ENCODE measurements at regions not wholly inside any gene's neighbourhood (a gene's known extent, or its start where the extent isn't known, plus 50 kb on each side); places are given as distances from the start of the nearest gene placed in this dataset.

DNA sequence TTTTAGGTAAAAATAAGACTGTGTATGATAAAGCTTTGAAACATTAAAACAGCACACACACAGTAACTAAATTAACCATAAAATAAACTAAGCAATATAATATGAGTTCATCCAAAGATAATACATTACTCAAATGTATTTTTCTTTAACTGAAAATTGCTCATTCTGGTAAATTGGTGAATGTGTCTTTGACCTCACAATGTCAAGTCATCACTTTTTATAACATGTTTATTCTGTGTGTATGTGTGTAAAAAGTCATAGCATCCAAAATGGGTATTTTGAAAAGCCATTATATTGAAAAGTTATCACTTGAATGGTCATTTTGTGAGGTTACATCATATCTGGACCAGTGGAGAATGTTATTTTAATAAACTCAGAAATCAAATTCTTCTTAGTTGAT is 724.6 kb downstream of the ADGRL2 start:
- no peak for DNase-seq

DNA sequence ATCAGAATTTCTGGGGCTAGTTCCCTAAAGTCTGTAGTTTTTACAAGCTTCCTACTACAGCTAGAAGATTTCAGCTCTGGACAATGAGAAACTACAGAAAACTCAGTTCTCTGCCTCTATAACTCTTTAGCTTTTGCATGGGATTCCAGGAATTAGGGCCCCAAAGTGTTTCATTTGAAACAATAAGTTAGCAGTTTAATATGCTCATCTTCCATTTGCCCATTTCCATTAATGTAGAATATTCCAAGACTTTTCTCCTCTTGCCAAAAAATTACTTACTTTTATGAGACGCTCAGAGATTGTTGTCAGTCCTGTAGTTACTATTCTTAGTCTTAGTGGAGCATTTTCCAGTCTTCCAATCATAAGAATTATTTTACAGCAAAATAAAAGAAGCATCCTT is 719.9 kb downstream of the ADGRL2 start:
- DNase-seq, result no peak

DNA sequence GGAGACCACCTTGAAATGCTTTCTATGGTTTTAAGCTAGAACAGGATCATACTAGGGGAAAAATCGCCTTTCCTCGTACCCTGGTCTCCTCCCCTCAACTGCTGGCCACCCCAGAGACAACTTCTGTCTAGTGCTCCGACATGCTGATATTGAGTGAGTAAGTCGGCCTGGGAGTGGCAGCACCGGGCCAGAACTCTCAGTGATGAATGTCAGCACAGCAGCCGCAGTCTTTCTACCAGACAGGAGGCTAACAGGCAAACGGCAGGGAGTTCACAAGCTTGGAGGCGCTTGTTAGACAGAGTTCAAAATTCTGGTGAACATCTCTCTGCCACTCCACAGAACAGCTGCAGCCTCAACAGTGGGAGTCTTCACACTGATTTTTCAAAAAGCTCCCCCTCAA is 716.9 kb downstream of the ADGRL2 start:
- DNase-seq, result no peak

DNA sequence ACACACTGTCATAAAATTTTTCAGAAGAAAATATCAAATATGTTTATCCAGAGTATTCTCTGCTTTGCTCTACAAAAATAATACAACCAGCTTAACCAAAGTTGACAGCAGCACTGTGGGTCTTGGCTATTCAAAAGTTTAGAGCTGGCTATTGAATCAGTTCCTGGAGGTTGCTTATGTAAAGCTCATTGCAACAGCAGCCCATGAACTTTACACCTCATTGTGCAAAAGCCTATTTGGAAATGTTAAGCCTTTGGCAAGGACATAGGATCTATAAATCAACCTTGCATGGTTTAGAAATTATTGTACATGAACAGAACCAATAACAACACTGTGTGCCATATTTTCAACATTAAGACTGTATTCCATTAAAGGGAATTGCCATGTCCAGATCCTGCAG is 714.9 kb downstream of the ADGRL2 start:
- no peak for DNase-seq

DNA sequence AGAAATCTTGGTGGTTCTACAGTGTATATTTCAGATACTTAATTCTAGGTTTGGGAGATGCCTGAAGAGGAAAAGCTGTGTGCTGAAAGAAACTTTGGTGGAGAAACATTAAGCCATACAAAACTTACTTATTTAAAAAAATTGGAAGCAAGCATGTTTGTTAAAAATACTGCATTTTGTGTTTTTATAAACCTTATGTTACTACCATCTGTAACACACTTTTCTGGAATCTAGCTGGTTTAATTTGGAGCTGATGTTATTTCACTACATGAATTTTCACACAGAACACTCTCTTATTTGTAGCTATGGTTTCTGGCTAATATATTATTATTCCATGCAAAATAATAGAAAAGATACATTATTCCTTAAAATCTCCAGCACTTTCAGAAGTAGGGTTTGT is 710.7 kb downstream of the ADGRL2 start:
- DNase-seq, result no peak

DNA sequence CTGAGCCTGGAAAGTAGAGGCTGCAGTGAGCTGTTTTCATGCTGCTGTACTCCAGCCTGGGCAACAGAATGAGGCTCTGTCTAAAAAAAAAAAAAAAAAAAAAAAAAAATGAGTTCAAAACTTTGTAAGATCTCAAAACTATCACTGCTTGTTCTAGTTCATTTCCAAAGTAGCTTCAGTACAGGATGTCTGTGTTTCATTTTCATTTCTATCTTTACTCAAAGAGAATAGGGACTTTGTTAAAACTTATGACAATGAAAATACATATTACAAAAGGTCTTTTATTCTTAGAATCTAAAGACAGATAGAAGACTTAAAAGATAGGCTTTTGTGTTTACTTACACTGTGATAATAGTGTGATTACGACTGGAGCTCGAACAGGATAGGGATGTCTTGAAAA is 709.7 kb downstream of the ADGRL2 start:
- DNase-seq, result no peak

DNA sequence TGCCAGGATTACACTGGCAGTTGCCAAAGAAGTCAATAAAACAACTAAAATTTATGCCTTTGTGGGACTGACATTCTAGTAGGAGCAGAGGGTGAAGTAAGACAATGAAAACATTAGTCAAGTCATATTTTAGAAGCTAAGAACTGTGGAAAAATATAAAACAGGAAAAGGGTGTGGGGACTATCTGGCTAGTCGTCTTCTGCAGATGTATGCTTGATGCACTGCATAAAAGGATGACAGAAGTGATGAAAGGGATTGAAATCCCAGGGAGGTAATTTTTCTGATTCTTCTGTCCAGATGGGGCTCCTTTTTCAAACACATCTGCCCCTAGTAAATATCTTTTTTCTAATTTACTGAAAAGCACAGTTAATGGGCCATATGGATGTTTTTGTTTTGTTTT is 706.3 kb downstream of the ADGRL2 start:
- no peak for DNase-seq

DNA sequence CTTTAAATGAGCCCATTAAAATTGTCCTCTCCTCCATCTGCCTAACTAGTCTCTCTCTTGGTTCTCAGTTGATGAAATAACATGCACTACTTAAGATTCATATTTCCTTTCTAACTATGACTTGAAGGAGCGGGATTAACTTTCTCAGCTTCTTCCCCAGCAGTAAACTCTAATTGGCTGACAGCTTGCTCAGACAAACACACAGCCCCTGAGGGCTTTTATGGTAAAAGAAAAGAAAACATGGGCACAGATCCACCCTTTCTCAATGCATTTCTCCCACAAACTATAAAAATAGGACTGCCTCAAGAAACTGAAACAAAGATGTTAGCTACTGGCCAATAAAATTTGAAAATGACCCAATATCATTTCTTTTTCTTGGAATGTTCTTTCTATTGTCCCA is 703.1 kb downstream of the ADGRL2 start:
- no peak for DNase-seq

DNA sequence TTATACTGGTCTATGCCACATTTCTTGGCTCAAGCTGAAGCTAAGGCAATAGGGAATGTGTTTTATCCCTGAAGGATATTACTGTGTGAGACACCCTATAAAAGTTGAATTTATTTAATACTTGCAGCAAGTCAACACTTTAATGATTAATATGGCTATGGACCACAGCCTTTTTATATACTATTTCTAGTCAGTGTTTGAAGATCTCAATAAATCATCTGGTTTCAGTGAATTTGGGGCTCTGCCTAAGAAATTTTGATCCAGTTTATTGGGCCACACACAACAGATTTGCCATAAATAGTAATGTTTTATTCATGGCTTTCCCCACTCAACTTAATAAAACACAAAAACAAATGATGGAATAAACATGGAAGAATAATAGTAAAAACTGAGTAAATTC is 698.3 kb downstream of the ADGRL2 start:
- DNase-seq, result no peak

DNA sequence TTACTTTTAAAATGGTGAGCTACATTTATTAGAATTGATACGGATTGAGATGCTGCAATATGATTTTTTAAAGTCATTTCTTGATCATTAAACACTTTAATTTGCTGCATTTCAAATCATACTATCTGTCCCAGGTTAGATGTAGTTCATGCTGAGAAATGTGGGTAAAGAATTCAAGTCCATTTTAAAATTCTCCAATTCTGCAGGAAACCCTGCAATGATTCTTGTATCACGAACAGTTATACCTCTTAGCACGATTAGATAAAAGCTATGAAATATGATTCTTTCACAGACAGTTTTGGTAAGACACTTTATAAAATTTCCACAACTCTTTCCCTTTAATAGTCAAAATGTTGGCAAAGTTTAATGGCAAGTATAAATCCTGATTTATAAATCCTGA is 693.4 kb downstream of the ADGRL2 start:
- DNase-seq, result no peak

DNA sequence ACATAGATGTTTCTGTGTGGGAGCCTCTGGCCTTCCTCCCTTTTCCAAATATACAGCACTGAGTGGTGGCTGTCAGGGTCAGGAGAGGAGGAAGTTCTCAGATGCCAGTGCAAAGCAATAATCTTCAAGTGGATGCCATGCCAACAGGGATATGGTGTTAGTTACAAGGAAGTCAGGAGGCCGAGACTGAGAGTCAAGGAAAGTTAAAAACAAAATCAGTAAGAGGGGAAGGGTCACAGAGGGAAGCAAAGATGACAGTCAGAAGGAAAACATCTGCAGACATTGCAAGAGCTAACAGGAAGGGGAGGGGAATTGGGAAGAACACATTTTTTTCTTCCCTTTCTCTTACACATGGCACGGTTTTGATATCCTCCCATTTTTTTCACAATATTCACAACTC is 691.4 kb downstream of the ADGRL2 start:
- DNase-seq, result no peak

DNA sequence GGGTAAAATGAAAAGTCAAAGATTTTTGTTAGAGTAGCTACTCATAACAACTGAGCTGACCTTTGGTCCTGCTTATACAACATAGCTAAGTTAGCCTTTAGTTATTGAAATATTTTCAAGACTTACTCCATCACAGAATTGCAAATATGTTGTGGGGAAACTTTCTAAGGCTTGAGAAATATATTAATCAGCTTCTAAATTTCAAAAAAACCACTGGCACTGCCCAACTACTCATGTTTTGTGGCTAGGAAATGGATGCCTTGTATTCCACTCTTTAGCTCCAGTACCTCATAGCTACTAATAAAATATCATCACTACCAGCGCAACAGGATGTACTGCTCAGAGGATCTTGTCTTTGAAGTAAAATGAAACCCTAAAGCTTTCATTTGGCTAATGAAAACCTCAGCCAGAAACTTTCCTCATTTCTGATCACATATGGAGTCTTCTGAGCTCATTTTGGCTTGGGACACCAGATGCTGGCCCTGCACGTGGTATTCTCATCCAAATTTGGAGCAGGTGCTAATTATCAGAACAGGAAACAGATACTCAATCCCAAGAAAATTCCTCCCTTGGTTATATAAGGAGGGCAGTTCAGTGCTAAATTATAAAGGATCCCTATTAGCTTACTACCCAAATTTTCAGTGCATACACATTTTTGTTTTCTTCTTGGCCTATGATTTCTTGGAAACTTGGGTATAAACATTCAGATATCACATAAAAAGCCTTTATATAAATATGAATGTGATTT is 690.7 kb downstream of the ADGRL2 start:
- DNase-seq, result no peak

DNA sequence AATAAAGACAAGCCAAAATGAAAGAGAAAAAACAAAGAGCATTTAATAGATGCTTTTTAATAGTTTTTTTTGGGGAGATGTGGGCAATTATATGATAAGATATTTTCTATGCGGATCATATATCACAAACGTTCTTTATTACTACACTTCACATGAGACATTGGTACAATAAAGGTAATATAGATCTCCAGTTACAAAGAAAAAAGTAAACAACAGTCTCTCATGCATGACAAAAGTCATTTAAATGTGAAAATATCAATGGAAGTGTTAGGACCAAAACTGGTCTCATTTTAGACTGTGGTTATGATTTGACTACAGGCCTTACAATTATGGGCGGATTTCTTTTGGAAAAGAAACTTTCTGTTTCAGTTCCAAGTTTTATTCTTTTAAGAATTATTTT is 687.0 kb downstream of the ADGRL2 start:
- DNase-seq, result no peak

DNA sequence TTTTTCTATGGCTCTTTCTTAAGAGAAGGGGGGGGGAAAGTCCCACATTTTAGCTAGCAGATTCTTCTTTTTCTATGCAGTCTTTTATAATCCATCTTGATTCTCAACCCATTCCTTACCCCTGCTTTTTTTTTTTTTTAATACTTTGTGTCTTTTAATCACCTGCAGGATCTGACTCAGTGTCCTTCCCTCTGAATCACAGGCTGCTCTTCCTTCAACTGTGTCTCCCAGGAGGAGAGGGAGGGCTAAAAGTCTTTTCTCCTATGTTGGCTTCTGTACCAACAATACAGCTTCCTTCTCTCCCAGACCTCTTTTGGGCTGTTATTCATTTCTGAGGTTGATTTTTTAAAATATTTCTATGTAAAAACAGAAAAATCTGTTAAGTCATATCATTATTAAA is 686.2 kb downstream of the ADGRL2 start:
- no peak for DNase-seq

DNA sequence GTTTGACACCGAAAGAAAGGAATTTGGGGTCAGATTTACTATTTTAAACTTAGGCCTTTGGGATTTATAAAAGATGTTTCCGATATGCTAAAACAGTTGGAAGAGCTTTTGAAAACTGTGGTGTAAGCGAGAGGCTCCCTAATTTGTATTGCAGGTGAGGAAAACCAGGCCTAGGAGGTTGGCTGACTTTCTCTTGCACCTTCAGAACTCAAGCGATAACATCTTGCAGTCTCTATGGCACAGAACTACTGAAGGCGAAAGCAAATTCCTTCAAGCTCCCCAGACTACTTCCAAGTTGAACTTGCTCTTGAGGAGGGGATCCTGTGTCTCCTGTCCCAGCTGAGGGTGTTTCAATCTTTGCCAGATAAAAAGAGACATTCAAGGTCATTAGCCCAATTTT is 685.7 kb downstream of the ADGRL2 start:
- no peak for DNase-seq

DNA sequence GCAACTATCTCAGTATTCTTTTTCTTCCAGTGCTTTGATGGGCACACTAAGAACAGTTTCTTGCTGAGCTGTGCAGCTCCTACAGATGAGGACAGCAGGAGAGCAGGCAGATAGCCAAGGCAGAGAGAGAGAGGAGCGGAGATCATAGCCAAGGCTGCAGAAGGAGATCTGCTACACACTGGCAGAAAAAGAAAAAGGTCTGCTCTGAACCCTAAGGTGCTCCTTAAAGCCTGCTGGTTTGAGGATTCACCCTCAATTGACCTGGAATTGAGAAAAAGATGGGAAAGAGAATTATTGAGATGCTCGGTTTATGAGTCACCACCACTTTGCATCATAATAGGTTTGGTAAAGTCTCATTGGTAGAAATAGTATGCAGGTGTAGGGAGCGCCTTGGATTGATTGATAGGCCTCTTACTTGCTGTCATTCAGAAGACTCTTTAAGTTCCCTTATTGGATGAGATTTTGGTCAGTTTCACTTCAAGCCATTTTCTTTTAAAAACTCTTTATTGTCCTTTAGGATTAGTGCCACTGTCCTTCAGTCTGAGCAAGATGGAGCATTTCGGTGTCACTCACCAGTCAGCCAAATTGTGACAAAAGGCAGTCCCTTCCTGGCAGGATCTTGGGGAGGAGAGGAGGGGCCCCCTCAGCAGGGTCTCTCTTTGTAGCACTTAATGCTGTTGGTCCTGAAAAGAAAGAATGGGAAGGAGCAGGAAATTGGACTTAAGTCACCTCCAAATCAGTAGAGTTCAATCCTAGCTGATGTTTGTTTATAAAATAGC is 685.0 kb downstream of the ADGRL2 start:
- no peak for DNase-seq

DNA sequence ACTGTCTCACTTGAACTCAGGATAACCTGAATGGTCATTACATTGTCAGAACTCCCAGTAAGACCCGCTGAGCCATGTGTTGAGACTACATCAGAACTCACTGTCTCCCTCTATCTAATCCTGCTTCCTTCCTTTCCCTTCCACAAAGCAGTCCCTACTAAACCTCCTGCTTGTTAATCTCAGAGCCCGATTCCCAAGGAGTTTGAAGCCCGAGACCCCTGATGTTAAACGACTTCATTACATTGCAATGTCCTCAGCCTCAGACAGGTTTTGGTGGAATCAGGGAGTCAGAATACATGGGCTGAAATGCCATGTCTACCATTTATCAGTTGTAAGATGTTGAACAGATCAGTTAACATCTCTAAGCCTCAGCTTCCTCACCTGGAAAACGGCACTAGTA is 682.4 kb downstream of the ADGRL2 start:
- no peak for DNase-seq

DNA sequence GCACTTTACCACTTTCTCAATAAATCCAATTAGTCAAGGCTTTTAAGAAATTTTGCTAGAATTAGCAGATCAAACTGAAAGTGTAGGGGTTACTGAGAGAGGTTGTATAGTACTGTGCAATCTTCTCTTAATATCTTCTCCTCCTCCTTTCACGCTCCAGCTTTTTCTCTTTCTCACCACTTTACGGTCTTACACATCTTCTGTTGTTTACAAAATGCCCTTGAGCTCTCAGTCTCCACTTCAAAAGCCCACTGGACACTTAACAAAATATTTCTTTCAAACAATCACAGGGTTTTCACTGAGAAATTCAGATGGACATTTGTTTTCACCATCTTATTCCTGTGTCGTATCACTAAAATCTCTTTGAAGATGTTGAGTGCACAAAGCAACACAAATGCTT is 678.2 kb downstream of the ADGRL2 start:
- DNase-seq, result no peak

DNA sequence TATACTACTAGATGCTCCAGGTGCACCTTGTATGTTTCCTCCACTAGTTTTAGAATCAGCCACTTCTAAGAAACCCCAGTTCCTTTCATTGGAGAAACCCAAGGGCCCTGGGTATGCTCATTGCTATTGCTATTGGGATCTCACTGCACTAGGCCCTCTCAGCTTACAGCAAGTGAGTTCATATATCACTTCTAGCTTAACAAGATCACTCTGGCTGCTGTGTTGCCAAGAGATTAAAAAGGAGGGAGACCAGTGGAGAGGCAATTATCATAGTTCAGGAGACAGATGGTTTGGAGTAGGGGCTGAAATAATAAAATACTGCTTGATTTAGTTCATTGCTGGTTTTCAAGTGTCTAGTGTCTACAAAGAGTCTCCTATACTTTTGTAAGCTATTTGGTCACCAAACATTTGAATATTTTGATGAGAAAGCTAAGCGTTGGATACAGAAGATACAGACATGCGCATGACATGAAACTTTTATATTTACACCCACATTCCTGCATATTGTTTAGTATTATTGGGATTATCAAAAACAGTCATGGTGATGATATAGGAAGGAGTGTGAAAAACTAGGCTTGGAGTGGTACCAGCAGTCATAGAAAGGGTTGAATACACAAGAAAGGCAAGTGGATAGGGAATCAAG is 671.9 kb downstream of the ADGRL2 start:
- DNase-seq, result no peak

DNA sequence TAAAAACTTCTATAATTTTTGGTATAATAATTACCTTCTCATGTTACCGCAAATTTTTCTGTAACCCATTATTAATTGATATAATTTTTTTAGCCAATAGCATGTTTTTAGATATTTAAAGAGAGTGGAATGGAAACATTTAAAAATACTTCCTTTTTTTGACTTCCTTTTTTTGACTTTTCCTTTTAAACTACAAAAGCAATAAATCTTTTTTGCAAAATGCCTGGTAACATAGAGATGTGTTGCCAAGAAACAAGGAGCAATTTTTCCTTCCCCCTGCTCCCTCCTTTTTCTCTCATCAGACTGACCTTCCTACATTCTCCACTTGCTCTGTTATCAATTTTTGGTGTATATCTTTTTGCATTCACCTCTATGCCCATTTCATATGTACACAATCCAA is 666.2 kb downstream of the ADGRL2 start:
- DNase-seq, result no peak

DNA sequence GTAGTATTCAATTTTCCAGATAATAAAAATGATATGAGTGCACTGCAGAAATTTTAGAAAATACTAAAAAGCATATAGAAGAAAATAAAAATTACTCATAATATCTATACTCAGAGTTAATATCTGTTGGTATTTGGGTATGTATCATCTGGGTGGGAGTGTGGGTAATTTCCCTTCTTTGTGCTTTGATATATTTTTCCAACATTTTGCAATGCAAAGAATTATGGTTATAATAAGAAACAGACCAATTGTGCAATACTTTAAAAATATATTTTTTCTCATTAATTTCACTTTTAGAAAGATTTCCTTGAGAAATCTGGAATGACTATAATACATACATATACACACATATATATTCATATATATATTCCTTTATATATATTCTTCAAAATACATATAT is 665.7 kb downstream of the ADGRL2 start:
- DNase-seq, result no peak

DNA sequence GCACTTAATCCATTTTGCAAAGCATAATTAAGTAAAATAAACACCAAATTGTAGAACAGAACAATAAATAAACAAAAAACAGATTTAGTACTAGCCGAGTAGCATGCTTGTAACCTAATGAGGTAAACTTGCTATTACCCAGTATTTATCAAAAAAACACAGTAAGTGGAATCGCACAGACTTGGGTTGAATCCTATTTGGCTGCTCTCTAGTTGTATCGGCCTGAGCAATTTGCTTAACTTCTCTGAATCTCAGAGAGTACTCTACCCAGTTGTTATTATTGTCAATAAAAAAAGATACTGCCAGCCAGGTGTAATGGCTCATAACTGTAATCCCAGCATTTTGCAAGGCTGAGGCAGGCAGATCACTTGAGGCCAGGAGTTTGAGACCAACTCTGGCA is 664.3 kb downstream of the ADGRL2 start:
- DNase-seq, result no peak

DNA sequence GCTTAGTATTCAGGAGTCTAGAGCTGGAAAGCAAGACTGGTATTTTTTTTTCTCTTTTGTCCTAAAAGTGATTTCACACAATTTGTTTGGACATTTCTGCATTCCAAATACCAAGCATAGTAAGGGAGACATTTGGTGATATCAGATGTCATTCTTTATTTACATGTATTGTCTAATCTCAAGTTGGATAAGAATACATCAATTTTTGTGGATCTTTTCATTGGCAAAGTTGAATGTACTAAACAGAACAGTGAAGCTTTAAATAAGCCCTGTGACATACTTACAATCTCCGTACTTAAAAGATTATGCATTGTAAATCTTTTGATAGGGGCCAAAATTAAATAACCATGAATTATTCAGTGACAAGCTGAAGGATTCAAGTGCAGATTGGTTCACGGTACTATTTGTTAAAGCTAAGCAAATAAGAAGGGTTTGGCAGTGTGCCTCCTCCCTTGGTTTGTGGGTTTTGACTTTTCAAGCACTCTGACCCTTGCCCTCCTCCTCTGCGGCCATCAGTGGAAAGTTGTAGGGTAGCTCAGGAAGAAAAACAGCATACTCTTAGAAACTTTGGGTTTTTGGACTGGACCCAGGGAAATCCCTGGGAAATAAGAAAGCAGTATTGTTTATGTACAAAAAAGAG is 663.7 kb downstream of the ADGRL2 start:
- DNase-seq, result no peak

DNA sequence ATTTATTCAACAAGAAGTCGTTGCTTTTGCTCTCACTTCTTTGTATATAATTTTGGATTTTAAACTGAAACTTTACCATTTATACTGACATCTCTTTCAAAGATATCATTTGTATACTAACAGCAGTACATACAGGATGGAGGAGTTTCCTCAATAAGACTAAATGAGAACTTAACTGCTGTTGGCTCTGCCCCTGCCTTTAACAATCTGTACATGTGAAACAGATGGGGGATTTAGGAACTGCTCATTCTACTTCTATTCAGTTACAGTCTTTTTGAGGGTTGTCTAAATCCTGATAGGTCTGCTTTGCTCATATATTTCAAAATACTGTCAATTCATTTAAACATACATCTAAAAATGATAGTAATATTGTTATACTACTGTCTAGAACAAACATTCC is 663.2 kb downstream of the ADGRL2 start:
- DNase-seq, result no peak
